ENCODE measurements at regions not wholly inside any gene's neighbourhood (a gene's known extent, or its start where the extent isn't known, plus 50 kb on each side); places are given as distances from the start of the nearest gene placed in this dataset.

GRCh38 chr12:60148109-60148508 is 552.3 kb downstream of the SLC16A7 start:
- no peak for TF ChIP-seq CTCF (IDR thresholded peaks at IDR 0.05)
- no peak for TF ChIP-seq POLR2A (IDR thresholded peaks at IDR 0.05)
